GM06990 (cell line): ENCODE measurements at regions not wholly inside any gene's neighbourhood (a gene's known extent, or its start where the extent isn't known, plus 50 kb on each side); places are given as distances from the start of the nearest gene placed in this dataset.

Experiments
- DNase-seq: peaks from one replicate; pipeline ENCODE4 v3.0.0-alpha.2; 2011; ENCODE audit not compliant: insufficient read length; ENCODE audit errors: extremely low read depth
- H3K27me3 ChIP-seq: replicated peaks from 2 replicates; pipeline ENCODE4 v1.6.0; 2011; ENCODE audit warnings: low read length; ENCODE audit not compliant: control insufficient read depth, insufficient read depth
- H3K36me3 ChIP-seq: 2 replicates; pipeline ENCODE4 v1.5.1; 2011; ENCODE audit warnings: low read length; ENCODE audit not compliant: control insufficient read depth, insufficient read depth
- H3K4me3 ChIP-seq: replicated peaks from 2 replicates; pipeline ENCODE4 v1.5.1; 2011; ENCODE audit warnings: low read depth, mild to moderate bottlenecking, control low read depth, low read length
- TF ChIP-seq, protein P1 (sequence below): IDR thresholded peaks from 2 replicates; pipeline ENCODE4 v1.5.1; 2011; ENCODE audit warnings: low read length, control low read depth, mild to moderate bottlenecking, inconsistent platforms; ENCODE audit not compliant: insufficient read depth, poor library complexity, severe bottlenecking

GRCh38 chr16:17024514-17024913 is 446.2 kb downstream of the XYLT1 start:
- no peak for DNase-seq
- H3K36me3 ChIP-seq, result no peaks in the 10 kb centered on the region
- TF ChIP-seq, protein P1, sequence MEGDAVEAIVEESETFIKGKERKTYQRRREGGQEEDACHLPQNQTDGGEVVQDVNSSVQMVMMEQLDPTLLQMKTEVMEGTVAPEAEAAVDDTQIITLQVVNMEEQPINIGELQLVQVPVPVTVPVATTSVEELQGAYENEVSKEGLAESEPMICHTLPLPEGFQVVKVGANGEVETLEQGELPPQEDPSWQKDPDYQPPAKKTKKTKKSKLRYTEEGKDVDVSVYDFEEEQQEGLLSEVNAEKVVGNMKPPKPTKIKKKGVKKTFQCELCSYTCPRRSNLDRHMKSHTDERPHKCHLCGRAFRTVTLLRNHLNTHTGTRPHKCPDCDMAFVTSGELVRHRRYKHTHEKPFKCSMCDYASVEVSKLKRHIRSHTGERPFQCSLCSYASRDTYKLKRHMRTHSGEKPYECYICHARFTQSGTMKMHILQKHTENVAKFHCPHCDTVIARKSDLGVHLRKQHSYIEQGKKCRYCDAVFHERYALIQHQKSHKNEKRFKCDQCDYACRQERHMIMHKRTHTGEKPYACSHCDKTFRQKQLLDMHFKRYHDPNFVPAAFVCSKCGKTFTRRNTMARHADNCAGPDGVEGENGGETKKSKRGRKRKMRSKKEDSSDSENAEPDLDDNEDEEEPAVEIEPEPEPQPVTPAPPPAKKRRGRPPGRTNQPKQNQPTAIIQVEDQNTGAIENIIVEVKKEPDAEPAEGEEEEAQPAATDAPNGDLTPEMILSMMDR, result no peak
- H3K27me3 ChIP-seq, result no peaks in the 10 kb centered on the region
- H3K4me3 ChIP-seq, result no peak overlapping the region

- peak overlapping the region; percentile 28; the same call in 1 of the 2 replicates for H3K4me3 ChIP-seq
- no peaks in the 10 kb centered on the region for H3K27me3 ChIP-seq
- no peaks in the 10 kb centered on the region for H3K36me3 ChIP-seq
- TF ChIP-seq, protein P1, result no peak
- peak; percentile 61 for DNase-seq
Measured at GRCh38 chr16:17026600-17027242, 444.0 kb downstream of the XYLT1 start.

GRCh38 chr16:17027488-17028129 is 443.2 kb downstream of the XYLT1 start:
- peak; percentile 35 for DNase-seq
- Histone ChIP-seq H3K4me3 (no peak overlapping the region), H3K36me3 (no peaks in the 10 kb centered on the region), H3K27me3 (no peaks in the 10 kb centered on the region)
- TF ChIP-seq, protein P1, result no peak

- Histone ChIP-seq H3K4me3 (no peak overlapping the region), H3K36me3 (no peaks in the 10 kb centered on the region), H3K27me3 (no peaks in the 10 kb centered on the region)
- TF ChIP-seq, protein P1, result no peak
- DNase-seq, result no peak
Measured at GRCh38 chr16:17029602-17030350, 441.0 kb downstream of the XYLT1 start.

DNA sequence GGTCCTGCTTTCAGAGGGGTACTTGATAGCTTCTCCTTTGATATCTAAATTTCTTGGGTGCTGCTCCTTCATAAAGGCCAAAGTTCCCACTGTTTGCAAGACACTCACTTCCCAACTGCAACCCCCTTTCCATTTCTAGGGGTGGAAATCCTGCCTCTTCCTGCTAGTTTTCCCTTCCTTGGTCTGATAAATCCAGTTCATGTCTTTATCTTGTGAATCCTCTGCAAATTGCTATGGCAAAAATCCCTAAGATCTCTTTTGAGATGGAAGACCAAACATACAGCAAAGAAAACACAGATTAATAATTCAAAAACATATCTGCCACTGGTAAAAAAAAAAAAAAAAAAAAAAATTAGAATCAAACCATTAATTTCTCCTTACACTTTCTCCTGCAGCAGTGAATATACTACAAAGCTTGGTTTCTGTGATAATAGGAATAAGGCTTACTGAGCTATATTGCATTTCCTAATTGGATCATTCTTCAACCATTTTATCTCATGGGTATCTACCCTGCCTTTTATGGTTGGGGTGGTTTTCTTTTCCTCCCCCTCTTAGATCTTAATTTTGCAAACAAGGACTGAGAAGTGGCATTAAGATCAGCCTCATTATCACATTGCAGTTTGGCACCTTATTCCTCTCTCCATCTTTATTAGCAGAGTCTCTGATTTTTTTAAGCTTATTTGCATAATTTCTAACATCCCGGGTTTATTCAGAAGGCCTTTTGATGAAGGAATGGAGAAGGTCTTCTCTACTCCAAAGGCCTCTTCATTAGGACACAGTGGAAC is 439.1 kb downstream of the XYLT1 start:
- DNase-seq, result no peak
- H3K27me3 ChIP-seq, result no peaks in the 10 kb centered on the region
- H3K4me3 ChIP-seq, result no peak overlapping the region
- no peaks in the 10 kb centered on the region for H3K36me3 ChIP-seq
- TF ChIP-seq, protein P1, result no peak
